Mucosa of descending colon (tissue), 3 donors: ENCODE measurements at regions not wholly inside any gene's neighbourhood (a gene's known extent, or its start where the extent isn't known, plus 50 kb on each side); places are given as distances from the start of the nearest gene placed in this dataset.

Source experiments
- ATAC-seq: fragments of 200-7000 bp; cut with Tn5 transposase; one replicate; pipeline ENCODE4 v1.9.1; 2020; ENCODE audit warnings: mild to moderate bottlenecking, moderate library complexity
- DNase-seq, 3 donors: peaks; one replicate each; pipeline ENCODE4 v3.0.0-alpha.2; 2020
- H3K36me3 ChIP-seq: fragments of 200-600 bp; one replicate; pipeline ENCODE4 v1.8.0; 2021; ENCODE audit warnings: low read depth, mild to moderate bottlenecking
- H3K4me1 ChIP-seq: fragments of 200-600 bp; one replicate; pipeline ENCODE4 v1.8.0; 2021; ENCODE audit warnings: low read depth, mild to moderate bottlenecking
- H3K4me3 ChIP-seq: fragments of 200-600 bp; one replicate; pipeline ENCODE4 v1.8.0; 2021; ENCODE audit warnings: mild to moderate bottlenecking
- H3K9me3 ChIP-seq: fragments of 200-600 bp; one replicate; pipeline ENCODE4 v1.8.0; 2021; ENCODE audit warnings: mild to moderate bottlenecking
- CTCF ChIP-seq: fragments of 200-600 bp; IDR thresholded peaks from one replicate; pipeline ENCODE4 v1.8.0; 2022; ENCODE audit warnings: antibody characterized with exemption, mild to moderate bottlenecking
- intact Hi-C, 2 donors: fragments of 100-400 bp; cut with DNase I in 1 of 2; cut with micrococcal nuclease in 1 of 2; formaldehyde crosslinking; loops; one replicate each; pipeline versions ENCODE4 v1.11.0 to v1.11.1; 2022; cut with DNase I, micrococcal nuclease
- donor health status: DM: no; HTN: no; CAD: no; lungs with moderate emphysema.
- donor health status: DM: no; HTN: no; CAD: no.
- donor health status: DM: no; HTN: yes; CAD: no.

GRCh38 chr2:138323382-138324067 is 178.0 kb upstream of the SPOPL start:
- ATAC-seq (no peak), DNase-seq (no peak)
- no peaks in the 10 kb centered on the region for H3K4me1 ChIP-seq
- no peak for TF ChIP-seq CTCF
- no peaks in the 10 kb centered on the region for H3K9me3 ChIP-seq
- H3K36me3 ChIP-seq, result no peaks in the 10 kb centered on the region
- intact Hi-C loops, result no loop called here
- H3K4me3 ChIP-seq, result no peak overlapping the region

GRCh38 chr2:138324068-138324771 is 177.3 kb upstream of the SPOPL start:
- intact Hi-C loops, result no loop called here
- ATAC-seq, result no peak
- no peaks in the 10 kb centered on the region for H3K9me3 ChIP-seq

GRCh38 chr2:138327967-138328366 is 173.6 kb upstream of the SPOPL start:
- no peak for ATAC-seq
- DNase-seq, result no peak
- H3K36me3 ChIP-seq, result no peaks in the 10 kb centered on the region
- H3K9me3 ChIP-seq, result no peaks in the 10 kb centered on the region
- no peak for TF ChIP-seq CTCF
- intact Hi-C loops, result no loop called here
- no peaks in the 10 kb centered on the region for H3K4me1 ChIP-seq
- no peak overlapping the region for H3K4me3 ChIP-seq

More at GRCh38 chr2:138324068-138324771, 177.3 kb upstream of the SPOPL start:
- Histone ChIP-seq H3K4me1 (no peaks in the 10 kb centered on the region), H3K36me3 (no peaks in the 10 kb centered on the region), H3K4me3 (no peak overlapping the region)
- TF ChIP-seq CTCF, result no peak
- DNase-seq, result no peak

- no peaks in the 10 kb centered on the region for H3K9me3 ChIP-seq
- ATAC-seq, result no peak
- H3K4me3 ChIP-seq, result no peak overlapping the region
- no peak for DNase-seq
- H3K36me3 ChIP-seq, result no peaks in the 10 kb centered on the region
- intact Hi-C loops, result no loop called here
- H3K4me1 ChIP-seq, result no peaks in the 10 kb centered on the region
- TF ChIP-seq CTCF, result no peak
These were observed 172.4 kb upstream of the SPOPL start for GRCh38 chr2:138329162-138329561.

GRCh38 chr2:138329591-138329990 is 172.0 kb upstream of the SPOPL start:
- no peak for TF ChIP-seq CTCF
- intact Hi-C loops, result no loop called here
- DNase-seq, result no peak

More at GRCh38 chr2:138329591-138329990, 172.0 kb upstream of the SPOPL start:
- ATAC-seq, result no peak
- Histone ChIP-seq H3K9me3 (no peaks in the 10 kb centered on the region), H3K4me1 (no peaks in the 10 kb centered on the region), H3K36me3 (no peaks in the 10 kb centered on the region), H3K4me3 (no peak overlapping the region)
